ENCODE measurements at regions not wholly inside any gene's neighbourhood (a gene's known extent, or its start where the extent isn't known, plus 50 kb on each side); places are given as distances from the start of the nearest gene placed in this dataset.

- DNase-seq: no peak
- no peak overlapping the region for H2AFZ ChIP-seq (ENCODE audit: low read length)
- H3K79me2 ChIP-seq (ENCODE audit: low read length): no peaks in the 10 kb centered on the region
- H3K36me3 ChIP-seq (ENCODE audit: insufficient read depth, low read length): no peaks in the 10 kb centered on the region
- no peak overlapping the region for H3K4me3 ChIP-seq (ENCODE audit: low read length)
- no peaks in the 10 kb centered on the region for H3K9me2 ChIP-seq (replicated peaks; ENCODE audit: insufficient read depth, low read length)
- no peak overlapping the region for H3K9ac ChIP-seq (ENCODE audit: low read length)
- no peaks in the 10 kb centered on the region for H3K27me3 ChIP-seq (ENCODE audit: low read length)
- H3K27ac ChIP-seq (ENCODE audit: low read length): no peak overlapping the region
- no peaks in the 10 kb centered on the region for H3K4me1 ChIP-seq (ENCODE audit: low read length)
- H4K20me1 ChIP-seq (ENCODE audit: insufficient read depth, low read depth, low read length): no peaks in the 10 kb centered on the region
- no peak overlapping the region for H3K4me2 ChIP-seq (ENCODE audit: low read depth, low read length, poor library complexity, severe bottlenecking)
- no peaks in the 10 kb centered on the region for H3K9me3 ChIP-seq (ENCODE audit: low read length)
Observed at GRCh38 chr4:177012918-177013545, 220.3 kb upstream of the VEGFC start.

DNA sequence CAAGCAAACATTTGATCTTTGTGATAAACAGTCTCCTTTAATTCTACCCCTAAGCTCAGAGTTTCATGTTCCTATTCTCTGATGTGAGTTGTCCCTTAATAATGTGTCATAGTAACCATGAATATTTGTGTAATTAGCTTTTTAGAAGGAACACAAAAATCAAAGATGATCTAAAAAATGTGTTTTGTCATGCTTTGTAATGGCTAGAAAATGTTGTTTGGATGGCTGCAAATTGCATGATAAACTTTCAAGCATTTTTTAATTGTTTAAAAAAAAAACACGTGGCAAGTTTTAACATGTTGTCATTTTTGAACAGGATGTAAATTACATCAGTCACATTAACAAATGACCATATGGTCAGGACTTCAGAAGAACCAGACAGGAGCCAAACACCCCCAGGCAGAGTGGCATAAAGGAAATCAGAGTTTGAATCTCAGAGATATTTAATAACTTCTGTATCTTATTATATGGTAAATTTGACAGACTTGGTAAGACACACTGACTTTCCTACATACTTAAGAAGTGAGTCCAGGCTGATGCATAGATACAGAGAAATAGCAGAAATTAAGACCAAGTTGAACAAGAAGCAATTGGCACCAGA, 223.9 kb upstream of the VEGFC start:
- no peaks in the 10 kb centered on the region for H3K36me3 ChIP-seq (ENCODE audit: insufficient read depth, low read length)
- no peaks in the 10 kb centered on the region for H3K9me2 ChIP-seq (replicated peaks; ENCODE audit: insufficient read depth, low read length)
- H3K27ac ChIP-seq (ENCODE audit: low read length): no peak overlapping the region
- H2AFZ ChIP-seq (ENCODE audit: low read length): no peak overlapping the region
- H3K4me3 ChIP-seq (ENCODE audit: low read length): no peak overlapping the region
- DNase-seq: no peak
- H3K4me2 ChIP-seq (ENCODE audit: low read depth, low read length, poor library complexity, severe bottlenecking): no peak overlapping the region
- no peaks in the 10 kb centered on the region for H3K79me2 ChIP-seq (ENCODE audit: low read length)
- no peaks in the 10 kb centered on the region for H3K4me1 ChIP-seq (ENCODE audit: low read length)
- no peaks in the 10 kb centered on the region for H4K20me1 ChIP-seq (ENCODE audit: insufficient read depth, low read depth, low read length)
- no peaks in the 10 kb centered on the region for H3K27me3 ChIP-seq (ENCODE audit: low read length)
- no peaks in the 10 kb centered on the region for H3K9me3 ChIP-seq (ENCODE audit: low read length)
- H3K9ac ChIP-seq (ENCODE audit: low read length): no peak overlapping the region

GRCh38 chr4:177023951-177024350, 231.2 kb upstream of the VEGFC start:
- Histone ChIP-seq H3K27ac (ENCODE audit: low read length) (no peak overlapping the region), H3K4me3 (ENCODE audit: low read length) (no peak overlapping the region), H3K9ac (ENCODE audit: low read length) (no peak overlapping the region), H4K20me1 (ENCODE audit: insufficient read depth, low read depth, low read length) (no peaks in the 10 kb centered on the region), H2AFZ (ENCODE audit: low read length) (no peak overlapping the region), H3K9me3 (ENCODE audit: low read length) (no peaks in the 10 kb centered on the region), H3K36me3 (ENCODE audit: insufficient read depth, low read length) (no peaks in the 10 kb centered on the region), H3K4me2 (ENCODE audit: low read depth, low read length, poor library complexity, severe bottlenecking) (no peak overlapping the region), H3K9me2 (replicated peaks; ENCODE audit: insufficient read depth, low read length) (no peaks in the 10 kb centered on the region), H3K79me2 (ENCODE audit: low read length) (no peaks in the 10 kb centered on the region), H3K27me3 (ENCODE audit: low read length) (no peaks in the 10 kb centered on the region), H3K4me1 (ENCODE audit: low read length) (no peaks in the 10 kb centered on the region)
- DNase-seq: no peak

DNA sequence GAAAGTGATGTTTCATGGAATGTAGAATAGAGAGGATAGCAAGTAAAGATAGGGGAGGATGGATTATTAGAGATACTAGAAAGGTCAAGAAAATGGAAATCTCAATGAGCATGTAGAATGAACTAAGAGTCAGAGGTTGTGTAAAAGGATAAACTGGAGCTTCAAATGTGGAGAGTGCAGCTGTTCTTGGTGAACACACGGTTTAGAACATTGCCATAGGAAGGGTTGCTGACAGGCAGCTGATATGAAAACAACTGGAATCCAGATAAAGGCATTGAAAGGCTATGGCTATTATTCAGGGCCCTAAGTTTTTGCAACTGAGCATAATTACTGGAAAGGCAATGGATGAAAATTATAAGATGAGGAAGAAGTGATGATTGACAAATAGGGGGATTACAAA, 239.6 kb upstream of the VEGFC start:
- H3K27ac ChIP-seq (ENCODE audit: low read length): no peak overlapping the region
- no peaks in the 10 kb centered on the region for H3K79me2 ChIP-seq (ENCODE audit: low read length)
- H3K9me3 ChIP-seq (ENCODE audit: low read length): no peaks in the 10 kb centered on the region
- no peak for DNase-seq
- H3K4me3 ChIP-seq (ENCODE audit: low read length): no peak overlapping the region
- H3K4me1 ChIP-seq (ENCODE audit: low read length): no peaks in the 10 kb centered on the region
- H3K4me2 ChIP-seq (ENCODE audit: low read depth, low read length, poor library complexity, severe bottlenecking): no peak overlapping the region
- H3K27me3 ChIP-seq (ENCODE audit: low read length): no peaks in the 10 kb centered on the region
- H3K9me2 ChIP-seq (replicated peaks; ENCODE audit: insufficient read depth, low read length): no peaks in the 10 kb centered on the region
- H4K20me1 ChIP-seq (ENCODE audit: insufficient read depth, low read depth, low read length): no peaks in the 10 kb centered on the region
- H3K36me3 ChIP-seq (ENCODE audit: insufficient read depth, low read length): no peaks in the 10 kb centered on the region
- H2AFZ ChIP-seq (ENCODE audit: low read length): no peak overlapping the region
- H3K9ac ChIP-seq (ENCODE audit: low read length): no peak overlapping the region

DNA sequence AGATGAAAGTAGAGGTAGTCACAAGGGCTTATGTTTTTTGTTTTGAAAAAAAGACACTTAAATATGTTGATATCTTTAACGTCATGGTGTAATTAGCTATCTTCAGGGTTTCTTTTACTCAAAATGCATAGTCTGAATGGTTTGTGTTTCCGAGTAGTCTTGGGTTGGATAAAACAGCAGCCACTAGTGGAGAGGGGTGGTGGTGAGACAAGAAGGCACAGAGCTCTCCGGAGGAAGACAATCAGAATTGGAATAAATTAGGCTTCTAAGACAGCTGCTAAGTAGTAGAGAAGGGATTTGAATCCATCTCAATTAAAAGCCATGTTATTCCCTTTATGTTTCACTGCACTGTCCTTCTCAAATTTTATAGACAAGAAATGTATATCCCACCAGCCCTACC, 240.4 kb upstream of the VEGFC start:
- Histone ChIP-seq H3K9ac (ENCODE audit: low read length) (no peak overlapping the region), H3K9me2 (replicated peaks; ENCODE audit: insufficient read depth, low read length) (no peaks in the 10 kb centered on the region)

GRCh38 chr4:177033632-177034031, 240.9 kb upstream of the VEGFC start:
- H3K27ac ChIP-seq (ENCODE audit: low read length): no peak overlapping the region
- H3K9me3 ChIP-seq (ENCODE audit: low read length): no peaks in the 10 kb centered on the region
- no peaks in the 10 kb centered on the region for H3K9me2 ChIP-seq (replicated peaks; ENCODE audit: insufficient read depth, low read length)
- no peak overlapping the region for H3K4me3 ChIP-seq (ENCODE audit: low read length)
- H4K20me1 ChIP-seq (ENCODE audit: insufficient read depth, low read depth, low read length): no peaks in the 10 kb centered on the region
- no peak for DNase-seq
- no peaks in the 10 kb centered on the region for H3K36me3 ChIP-seq (ENCODE audit: insufficient read depth, low read length)
- no peak overlapping the region for H3K9ac ChIP-seq (ENCODE audit: low read length)
- H3K4me2 ChIP-seq (ENCODE audit: low read depth, low read length, poor library complexity, severe bottlenecking): no peak overlapping the region
- no peak overlapping the region for H2AFZ ChIP-seq (ENCODE audit: low read length)
- H3K4me1 ChIP-seq (ENCODE audit: low read length): no peaks in the 10 kb centered on the region
- no peaks in the 10 kb centered on the region for H3K27me3 ChIP-seq (ENCODE audit: low read length)
- H3K79me2 ChIP-seq (ENCODE audit: low read length): no peaks in the 10 kb centered on the region

More for the DNA sequence above, 240.4 kb upstream of the VEGFC start:
- no peak overlapping the region for H2AFZ ChIP-seq (ENCODE audit: low read length)
- no peaks in the 10 kb centered on the region for H3K27me3 ChIP-seq (ENCODE audit: low read length)
- no peaks in the 10 kb centered on the region for H3K9me3 ChIP-seq (ENCODE audit: low read length)
- no peak overlapping the region for H3K4me2 ChIP-seq (ENCODE audit: low read depth, low read length, poor library complexity, severe bottlenecking)
- H3K36me3 ChIP-seq (ENCODE audit: insufficient read depth, low read length): no peaks in the 10 kb centered on the region
- no peak for DNase-seq
- H3K4me3 ChIP-seq (ENCODE audit: low read length): no peak overlapping the region
- no peaks in the 10 kb centered on the region for H3K79me2 ChIP-seq (ENCODE audit: low read length)
- H3K27ac ChIP-seq (ENCODE audit: low read length): no peak overlapping the region
- no peaks in the 10 kb centered on the region for H4K20me1 ChIP-seq (ENCODE audit: insufficient read depth, low read depth, low read length)
- H3K4me1 ChIP-seq (ENCODE audit: low read length): no peaks in the 10 kb centered on the region

DNA sequence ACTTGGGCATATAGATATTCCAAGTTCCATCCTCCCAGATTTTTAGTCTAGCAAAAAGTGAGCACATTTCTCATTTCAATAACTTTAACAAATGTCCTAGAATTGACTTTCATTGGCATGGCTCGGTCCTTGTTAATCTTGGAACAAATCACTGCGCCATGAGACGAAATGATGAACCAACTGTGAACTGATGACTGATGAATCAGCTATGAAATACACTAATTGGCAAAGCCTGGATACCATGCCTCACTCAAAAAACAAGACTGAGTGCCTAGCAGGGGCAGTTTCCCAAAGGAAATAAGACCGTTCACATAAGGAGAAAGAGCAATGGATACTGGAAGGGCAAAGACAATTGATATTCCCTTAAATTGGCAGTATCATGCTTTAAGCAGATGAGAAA, 248.6 kb upstream of the VEGFC start:
- Histone ChIP-seq H3K4me2 (ENCODE audit: low read depth, low read length, poor library complexity, severe bottlenecking) (no peak overlapping the region), H2AFZ (ENCODE audit: low read length) (no peak overlapping the region), H3K36me3 (ENCODE audit: insufficient read depth, low read length) (no peaks in the 10 kb centered on the region), H3K4me1 (ENCODE audit: low read length) (no peaks in the 10 kb centered on the region), H4K20me1 (ENCODE audit: insufficient read depth, low read depth, low read length) (no peaks in the 10 kb centered on the region), H3K9me3 (ENCODE audit: low read length) (no peaks in the 10 kb centered on the region), H3K27ac (ENCODE audit: low read length) (no peak overlapping the region), H3K79me2 (ENCODE audit: low read length) (no peaks in the 10 kb centered on the region), H3K4me3 (ENCODE audit: low read length) (no peak overlapping the region), H3K9me2 (replicated peaks; ENCODE audit: insufficient read depth, low read length) (no peaks in the 10 kb centered on the region), H3K27me3 (ENCODE audit: low read length) (no peaks in the 10 kb centered on the region), H3K9ac (ENCODE audit: low read length) (no peak overlapping the region)
- DNase-seq: no peak

DNA sequence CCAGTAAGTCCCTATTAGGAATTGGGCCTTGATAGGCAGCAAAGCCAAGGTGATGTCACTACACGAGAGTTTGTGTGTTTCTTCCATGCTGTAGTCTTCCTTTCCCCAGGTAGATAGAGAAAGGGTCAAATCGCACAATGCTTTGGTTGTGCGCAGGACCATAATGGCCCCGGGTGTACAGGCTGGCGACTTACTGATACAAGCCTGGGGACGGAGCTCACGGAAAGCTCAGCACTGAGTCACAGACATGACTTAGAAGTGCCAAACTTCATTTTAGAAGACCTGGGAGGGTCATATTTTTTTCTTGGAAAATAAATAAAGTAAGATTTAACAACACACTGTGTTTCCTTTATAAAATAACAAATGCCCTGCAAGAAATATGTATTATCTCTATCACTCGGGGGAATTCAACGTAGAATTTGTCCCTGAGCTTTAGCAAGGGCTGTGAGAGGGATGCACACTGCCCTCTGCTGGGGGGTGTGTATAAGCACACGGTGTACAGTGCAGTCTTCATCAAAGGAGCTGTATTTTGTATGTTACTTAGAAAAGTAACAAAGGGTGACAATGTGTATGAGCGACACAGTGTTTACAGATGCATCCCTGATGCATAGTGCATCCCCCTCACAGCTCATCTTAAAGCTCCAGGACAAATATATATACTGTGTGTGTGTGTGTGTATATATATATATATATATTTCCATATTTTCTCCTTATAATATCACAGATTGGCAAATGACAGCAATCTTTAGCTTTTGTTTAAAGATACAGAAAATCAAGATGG, 254.5 kb upstream of the VEGFC start:
- no peak overlapping the region for H2AFZ ChIP-seq (ENCODE audit: low read length)
- no peak overlapping the region for H3K9ac ChIP-seq (ENCODE audit: low read length)
- DNase-seq: peak; percentile 68
- no peaks in the 10 kb centered on the region for H3K27me3 ChIP-seq (ENCODE audit: low read length)
- H3K79me2 ChIP-seq (ENCODE audit: low read length): no peaks in the 10 kb centered on the region
- no peaks in the 10 kb centered on the region for H3K36me3 ChIP-seq (ENCODE audit: insufficient read depth, low read length)
- H3K27ac ChIP-seq (ENCODE audit: low read length): no peak overlapping the region
- H3K9me2 ChIP-seq (replicated peaks; ENCODE audit: insufficient read depth, low read length): no peaks in the 10 kb centered on the region
- H3K4me1 ChIP-seq (ENCODE audit: low read length): no peaks in the 10 kb centered on the region
- no peak overlapping the region for H3K4me3 ChIP-seq (ENCODE audit: low read length)
- H3K4me2 ChIP-seq (ENCODE audit: low read depth, low read length, poor library complexity, severe bottlenecking): no peak overlapping the region
- H4K20me1 ChIP-seq (ENCODE audit: insufficient read depth, low read depth, low read length): no peaks in the 10 kb centered on the region
- H3K9me3 ChIP-seq (ENCODE audit: low read length): no peaks in the 10 kb centered on the region

Data from Karpas-422 (cell line).